HUES48 (cell line): ENCODE measurements at regions not wholly inside any gene's neighbourhood (a gene's known extent, or its start where the extent isn't known, plus 50 kb on each side); places are given as distances from the start of the nearest gene placed in this dataset.
"Not testable (repeated sequence)": the region's sequence is repeated elsewhere in the genome, so short reads cannot be mapped to it uniquely, and the experiment has no call there.

ENCODE experiments used
- H3K27ac ChIP-seq: one replicate; pipeline ENCODE4 v1.7.0; 2013; ENCODE audit warnings: low read depth, low read length, inconsistent platforms
- H3K27me3 ChIP-seq: 2 replicates; pipeline ENCODE4 v1.6.1; 2013; ENCODE audit warnings: mild to moderate bottlenecking, low read length; ENCODE audit not compliant: control insufficient read depth, insufficient read depth
- H3K36me3 ChIP-seq: 2 replicates; pipeline ENCODE4 v1.6.1; 2013; ENCODE audit warnings: low read length; ENCODE audit not compliant: control insufficient read depth, insufficient read depth
- H3K4me1 ChIP-seq: 2 replicates; pipeline ENCODE4 v1.6.1; 2013; ENCODE audit warnings: mild to moderate bottlenecking, low read length; ENCODE audit not compliant: control insufficient read depth, insufficient read depth
- H3K4me3 ChIP-seq: 2 replicates; pipeline ENCODE4 v1.5.1; 2013; ENCODE audit warnings: mild to moderate bottlenecking, low read depth, low read length
- H3K9ac ChIP-seq: 2 replicates; pipeline ENCODE4 v1.6.1; 2013; ENCODE audit warnings: mild to moderate bottlenecking, low read depth, low read length, moderate library complexity
- H3K9me3 ChIP-seq: 2 replicates; pipeline ENCODE4 v1.6.1; 2013; ENCODE audit warnings: low read length; ENCODE audit not compliant: control insufficient read depth, insufficient read depth

DNA sequence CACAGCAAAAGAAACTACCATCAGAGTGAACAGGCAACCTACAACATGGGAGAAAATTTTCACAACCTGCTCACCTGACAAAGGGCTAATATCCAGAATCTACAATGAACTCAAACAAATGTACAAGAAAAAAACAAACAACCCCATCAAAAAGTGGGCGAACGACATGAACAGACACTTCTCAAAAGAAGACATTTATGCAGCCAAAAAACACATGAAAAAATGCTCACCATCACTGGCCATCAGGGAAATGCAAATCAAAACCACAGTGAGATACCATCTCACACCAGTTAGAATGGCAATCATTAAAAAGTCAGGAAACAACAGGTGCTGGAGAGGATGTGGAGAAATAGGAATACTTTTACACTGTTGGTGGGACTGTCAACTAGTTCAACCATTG, 207.8 kb downstream of the USP6NL start:
- not testable (repeated sequence) for H3K9ac ChIP-seq, H3K36me3 ChIP-seq, H3K9me3 ChIP-seq, H3K4me3 ChIP-seq, H3K27ac ChIP-seq, H3K4me1 ChIP-seq, H3K27me3 ChIP-seq

DNA sequence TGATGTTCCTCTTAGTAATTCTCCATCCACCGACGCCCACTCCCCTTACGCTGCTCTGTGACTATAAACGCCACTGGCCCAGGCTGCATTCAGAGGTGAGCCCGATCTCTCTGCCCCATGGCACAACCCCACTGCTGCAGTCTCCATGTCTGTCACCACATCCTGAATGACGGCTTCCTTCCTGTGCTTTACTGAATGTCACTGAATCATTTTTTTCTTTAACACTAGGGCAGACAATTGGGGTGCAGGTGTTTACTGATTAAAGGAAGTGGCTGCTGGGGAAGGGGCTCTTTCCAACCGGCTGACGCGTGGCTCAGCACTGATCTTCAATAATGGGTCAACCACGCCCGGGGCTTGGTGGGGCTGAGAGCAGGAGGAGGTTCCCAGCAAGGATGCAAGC, 208.3 kb downstream of the USP6NL start:
- no peak overlapping the region for H3K27ac ChIP-seq
- H3K4me1 ChIP-seq, result peaks cover 7% of the 10 kb centered on the region; the same call in 1 of the 2 replicates
- no peaks in the 10 kb centered on the region for H3K9me3 ChIP-seq
- H3K36me3 ChIP-seq, result no peaks in the 10 kb centered on the region
- H3K4me3 ChIP-seq, result no peak overlapping the region
- H3K27me3 ChIP-seq, result no peaks in the 10 kb centered on the region
- no peak overlapping the region for H3K9ac ChIP-seq

GRCh38 chr10:11402392-11402791, 209.1 kb downstream of the USP6NL start:
- Histone ChIP-seq H3K36me3 (no peaks in the 10 kb centered on the region), H3K9ac (no peak overlapping the region), H3K27ac (no peak overlapping the region), H3K4me3 (no peak overlapping the region), H3K4me1 (peaks cover 7% of the 10 kb centered on the region; the same call in 1 of the 2 replicates), H3K27me3 (no peaks in the 10 kb centered on the region), H3K9me3 (no peaks in the 10 kb centered on the region)

DNA sequence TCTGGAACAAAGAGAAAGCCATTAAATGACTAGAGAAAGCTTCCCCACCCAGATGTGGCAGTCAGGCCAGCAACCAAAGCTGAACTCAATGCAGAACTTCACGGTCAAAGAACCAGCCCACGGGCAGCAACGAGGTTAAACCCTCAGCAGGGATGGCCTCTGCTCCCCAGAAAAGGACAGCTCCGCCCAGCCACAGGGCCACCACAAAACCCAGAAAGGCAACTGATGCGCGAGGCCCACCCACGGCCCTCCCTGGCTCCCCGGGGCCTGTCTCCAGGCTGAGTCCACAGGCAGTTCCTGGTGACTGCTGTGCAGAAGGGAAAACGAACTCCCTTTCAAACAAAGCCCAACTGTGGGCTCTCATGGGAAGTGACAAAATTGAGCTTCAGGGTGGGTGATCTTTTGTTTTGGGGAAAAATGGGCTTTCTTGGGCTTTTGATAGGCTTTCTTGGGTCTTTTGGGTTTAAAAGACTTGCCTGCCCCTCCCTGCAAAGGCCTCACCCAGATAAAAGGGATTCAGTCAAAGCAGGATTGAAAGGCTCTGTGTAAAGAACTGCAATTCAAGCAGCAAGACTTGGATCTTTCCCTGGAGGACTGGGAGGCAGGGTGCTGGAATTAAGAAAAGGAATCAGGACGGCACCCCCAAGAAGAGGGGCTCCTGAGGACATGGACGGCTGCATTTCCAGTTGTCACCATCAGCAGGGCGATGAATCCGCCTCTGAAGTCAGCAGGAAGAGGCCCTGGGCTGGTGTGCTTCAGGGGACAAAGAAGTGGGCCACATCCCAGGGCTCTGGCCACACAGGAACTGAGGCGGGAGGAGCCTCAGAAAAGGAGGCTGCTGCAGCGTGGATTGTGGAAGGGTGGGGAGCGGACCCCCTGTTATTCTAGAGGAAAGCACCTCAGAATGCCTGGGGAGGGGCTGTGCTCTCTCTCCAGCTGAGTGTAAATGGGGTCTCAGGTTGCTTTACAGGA, 209.9 kb downstream of the USP6NL start:
- Histone ChIP-seq H3K36me3 (no peaks in the 10 kb centered on the region), H3K4me1 (peaks cover 7% of the 10 kb centered on the region; the same call in 1 of the 2 replicates), H3K27me3 (no peaks in the 10 kb centered on the region), H3K9ac (no peak overlapping the region), H3K27ac (peak overlapping the region; percentile 56), H3K9me3 (no peaks in the 10 kb centered on the region), H3K4me3 (no peak overlapping the region)

DNA sequence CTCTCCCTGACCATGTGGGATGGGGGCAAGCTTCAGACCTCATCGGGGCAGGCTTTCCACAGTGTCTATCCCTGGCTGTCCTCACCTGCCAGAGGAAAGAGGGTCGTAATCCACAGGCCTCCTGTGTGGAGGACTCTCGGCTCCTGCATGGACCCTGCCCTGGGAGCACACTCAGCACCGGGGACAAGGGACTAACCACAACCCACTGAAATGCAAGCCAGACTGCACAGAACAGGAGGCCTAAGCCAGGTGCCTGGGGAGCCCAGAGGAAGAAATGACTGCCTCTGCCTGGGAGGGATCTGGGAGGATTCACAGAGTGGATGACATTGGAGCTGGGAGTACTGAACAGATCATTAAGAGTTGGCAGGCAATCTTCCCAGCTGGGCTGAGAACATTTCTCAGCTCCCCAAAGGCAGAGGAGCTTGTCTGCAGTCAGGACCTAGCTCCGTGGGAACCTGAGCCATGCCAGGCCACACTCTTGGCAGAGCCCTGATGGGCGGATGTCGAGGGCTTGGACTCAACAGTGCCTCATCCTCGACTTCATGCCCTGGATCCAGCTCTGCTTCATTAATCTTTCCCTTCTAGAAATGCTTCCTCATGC, 213.4 kb downstream of the USP6NL start:
- Histone ChIP-seq H3K27ac (no peak overlapping the region), H3K4me1 (peaks cover 7% of the 10 kb centered on the region; the same call in 1 of the 2 replicates), H3K9me3 (no peaks in the 10 kb centered on the region), H3K27me3 (no peaks in the 10 kb centered on the region), H3K36me3 (no peaks in the 10 kb centered on the region), H3K4me3 (no peak overlapping the region), H3K9ac (no peak overlapping the region)

- Histone ChIP-seq H3K4me3 (no peak overlapping the region), H3K36me3 (no peaks in the 10 kb centered on the region), H3K27ac (no peak overlapping the region), H3K9ac (no peak overlapping the region), H3K27me3 (no peaks in the 10 kb centered on the region), H3K4me1 (peaks cover 7% of the 10 kb centered on the region; the same call in 1 of the 2 replicates), H3K9me3 (no peaks in the 10 kb centered on the region)
Observed at GRCh38 chr10:11397077-11397965, 214.1 kb downstream of the USP6NL start.

DNA sequence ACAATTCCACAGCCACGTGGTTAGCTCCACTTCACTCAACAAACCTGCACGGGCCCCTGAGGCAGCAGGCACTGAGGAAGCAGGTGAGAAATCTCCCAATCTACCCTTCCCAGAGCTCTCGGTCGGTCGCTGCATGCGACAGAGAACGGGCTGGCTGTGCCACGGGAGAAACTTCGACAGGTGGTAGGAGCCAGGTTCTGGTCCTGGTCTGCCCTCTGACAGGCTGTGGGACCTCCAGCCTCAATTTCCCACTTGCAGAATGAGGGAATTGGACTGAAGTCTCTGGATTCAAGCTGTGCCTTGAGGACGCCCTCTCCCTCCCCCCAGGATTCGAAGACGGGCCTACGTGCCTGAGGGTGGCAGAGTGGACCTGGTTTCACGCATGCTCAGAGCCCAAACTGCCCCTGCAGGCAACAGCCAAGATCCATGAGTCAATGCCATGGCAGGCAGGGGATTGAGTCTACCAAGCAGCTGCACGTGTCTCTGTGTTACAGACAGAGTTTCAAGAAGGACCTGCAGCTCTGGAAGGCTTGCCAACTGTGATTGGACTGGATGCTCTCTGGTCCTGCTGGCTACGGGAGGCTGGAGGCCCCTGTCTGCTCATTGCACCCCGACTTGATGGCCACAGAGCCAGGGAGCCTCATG, 215.0 kb downstream of the USP6NL start:
- H3K36me3 ChIP-seq, result no peaks in the 10 kb centered on the region
- H3K9me3 ChIP-seq, result no peaks in the 10 kb centered on the region
- H3K4me1 ChIP-seq, result peaks cover 1% of the 10 kb centered on the region; the same call in 1 of the 2 replicates
- H3K27ac ChIP-seq, result no peak overlapping the region
- H3K27me3 ChIP-seq, result no peaks in the 10 kb centered on the region
- H3K9ac ChIP-seq, result no peak overlapping the region
- H3K4me3 ChIP-seq, result no peak overlapping the region

DNA sequence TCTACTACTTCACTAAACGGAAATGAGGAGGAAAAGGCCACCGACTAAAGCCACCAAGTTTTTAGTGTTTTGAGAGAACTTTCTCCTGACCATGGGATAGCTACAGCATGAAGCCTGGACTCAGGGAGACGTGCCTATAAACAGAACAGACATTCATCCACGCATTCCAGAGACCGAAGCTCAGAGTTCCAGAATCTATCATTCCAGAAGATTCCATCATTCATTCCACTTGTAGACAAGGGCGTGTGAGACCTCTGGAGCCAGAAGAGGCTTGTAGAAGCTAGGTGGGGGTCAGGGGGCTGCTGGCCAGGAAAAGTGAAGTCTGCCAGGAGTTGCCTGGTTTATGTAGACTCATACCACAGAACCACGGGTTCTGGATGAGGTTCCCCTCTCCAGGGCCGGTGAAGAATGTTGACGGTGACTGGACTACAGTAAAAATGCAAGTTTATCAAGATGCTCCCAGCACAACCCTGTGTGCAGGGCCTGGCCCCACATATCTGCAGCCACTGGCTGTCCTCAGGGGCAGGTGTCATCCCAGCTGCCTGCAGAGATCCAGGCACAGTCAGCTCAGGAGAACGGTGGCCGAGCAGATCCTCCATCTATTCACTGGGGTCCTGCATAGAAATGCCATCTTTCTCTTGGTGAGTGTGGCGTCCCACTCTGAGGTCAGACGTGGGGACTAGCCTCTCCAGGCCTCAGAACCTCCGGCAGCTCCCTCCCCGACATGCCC, 215.7 kb downstream of the USP6NL start:
- no peaks in the 10 kb centered on the region for H3K4me1 ChIP-seq

GRCh38 chr10:11395161-11395560, 216.3 kb downstream of the USP6NL start:
- Histone ChIP-seq H3K27me3 (no peaks in the 10 kb centered on the region), H3K4me1 (no peaks in the 10 kb centered on the region), H3K27ac (no peak overlapping the region), H3K9me3 (no peaks in the 10 kb centered on the region), H3K36me3 (no peaks in the 10 kb centered on the region), H3K4me3 (no peak overlapping the region), H3K9ac (no peak overlapping the region)

More for the DNA sequence above, 215.7 kb downstream of the USP6NL start:
- Histone ChIP-seq H3K27ac (no peak overlapping the region), H3K27me3 (no peaks in the 10 kb centered on the region), H3K36me3 (no peaks in the 10 kb centered on the region), H3K9ac (no peak overlapping the region), H3K9me3 (no peaks in the 10 kb centered on the region), H3K4me3 (no peak overlapping the region)

DNA sequence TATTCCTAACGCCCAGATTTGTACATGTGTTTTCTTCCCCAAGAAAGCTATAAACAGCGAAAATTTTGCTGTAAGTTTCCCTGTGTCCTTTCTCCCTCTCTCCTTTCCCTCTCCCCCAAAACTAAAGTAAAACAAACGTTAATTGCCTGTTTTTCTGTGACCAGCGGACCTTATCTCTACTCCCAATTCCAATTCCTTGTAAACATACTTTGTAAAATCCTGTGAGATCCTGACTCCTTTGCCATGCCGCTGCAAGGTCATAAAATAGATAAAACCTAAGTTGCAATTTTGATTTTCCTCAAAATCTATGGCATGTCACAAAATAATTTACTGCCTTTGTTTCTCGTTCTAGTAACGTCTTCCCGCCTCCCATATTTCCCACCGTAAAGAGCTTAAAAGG, 217.6 kb downstream of the USP6NL start:
- Histone ChIP-seq H3K9ac (no peak overlapping the region), H3K27ac (no peak overlapping the region), H3K36me3 (no peaks in the 10 kb centered on the region), H3K27me3 (no peaks in the 10 kb centered on the region), H3K4me1 (no peaks in the 10 kb centered on the region), H3K4me3 (no peak overlapping the region), H3K9me3 (no peaks in the 10 kb centered on the region)
